Transverse colon (tissue), 4 donors: ENCODE measurements at regions not wholly inside any gene's neighbourhood (a gene's known extent, or its start where the extent isn't known, plus 50 kb on each side); places are given as distances from the start of the nearest gene placed in this dataset.

ENCODE experiments used
- DNase-seq: peaks from one replicate; pipeline ENCODE4 v3.0.0-alpha.2; 2019
- H3K27ac ChIP-seq, 4 donors: fragments of 200-600 bp; sonication (generic); 2 replicates each; pipeline ENCODE4 v1.5.1; 2016 to 2018; ENCODE audit warnings: inconsistent platforms in 4 of 4
- H3K27me3 ChIP-seq: fragments of 200-600 bp; sonication (generic); 2 replicates; pipeline ENCODE4 v1.5.1; 2017; ENCODE audit warnings: inconsistent platforms
- H3K36me3 ChIP-seq, 4 donors: fragments of 200-600 bp; sonication (generic); 2 replicates each; pipeline ENCODE4 v1.5.1; 2017 to 2019; ENCODE audit warnings: inconsistent platforms in 4 of 4
- H3K4me1 ChIP-seq, 4 donors: fragments of 200-600 bp; sonication (generic); 2 replicates each; pipeline ENCODE4 v1.5.1; 2017 to 2020; ENCODE audit warnings: inconsistent platforms in 4 of 4
- H3K4me3 ChIP-seq, 4 donors: fragments of 200-600 bp; sonication (generic); 1 replicate in 1 of 4; 2 replicates in 3 of 4; pipeline versions ENCODE4 v1.5.1 to v1.6.1; 2017 to 2019; ENCODE audit warnings: inconsistent platforms in 4 of 4
- H3K9me3 ChIP-seq, 2 donors: fragments of 200-600 bp; sonication (generic); 2 replicates each; pipeline ENCODE4 v1.5.1; 2017 to 2019; ENCODE audit warnings: inconsistent platforms in 2 of 2
- CTCF ChIP-seq, 5 experiments: fragments of 200-600 bp in 3 of 5; fragments of 450-650 bp in 2 of 5; sonication (generic) in 3 of 5; IDR thresholded peaks; 1 replicate in 2 of 5; 2 replicates in 3 of 5; pipeline ENCODE4 v1.5.1; 2016 to 2017; ENCODE audit warnings: antibody characterized with exemption in 5 of 5, inconsistent platforms in 3 of 5, mild to moderate bottlenecking in 2 of 5, moderate library complexity in 1 of 5
- EP300 ChIP-seq: sonication (generic); formaldehyde crosslinking; IDR thresholded peaks from one replicate; pipeline ENCODE4 v1.6.1; 2017; ENCODE audit warnings: antibody characterized with exemption, low read depth
- POLR2A ChIP-seq: fragments of 450-650 bp; IDR thresholded peaks from one replicate; pipeline ENCODE4 v1.6.1; 2016; ENCODE audit warnings: antibody characterized with exemption, mild to moderate bottlenecking, moderate library complexity
- POLR2AphosphoS5 ChIP-seq, 3 donors: sonication (generic); formaldehyde crosslinking; IDR thresholded peaks; one replicate each; pipeline ENCODE4 v1.6.1; 2016; ENCODE audit warnings: antibody characterized with exemption in 3 of 3
- WGBS, 2 donors: methylation state at CpG; one replicate each; pipeline ENCODE4 v1.1.5; 2018; ENCODE audit warnings: low coverage in 1 of 2; 5-methylcytosine and 5-hydroxymethylcytosine counted together
- in situ Hi-C, 4 donors: fragments of 200-750 bp; cut with MboI; loops; one replicate each; pipeline versions ENCODE4 v1.15.0 to v1.15.1; 2017; ENCODE audit warnings: low sequenced_read_pairs in 3 of 4, low pct_ligation_motif_present in 1 of 4, low pct_unique_long_range_greater_than_20kb in 1 of 4
- intact Hi-C: fragments of 100-400 bp; cut with DNase I; formaldehyde crosslinking; loops from one replicate; pipeline ENCODE4 v1.15.1; 2023; ENCODE audit warnings: low total_unique reads

- TF ChIP-seq EP300 (no peak), POLR2A (no peak), CTCF (IDR thresholded peaks at IDR 0.05) (no peak), POLR2AphosphoS5 (IDR thresholded peaks at IDR 0.05) (no peak)
- Histone ChIP-seq H3K9me3 (no peaks in the 10 kb centered on the region), H3K4me3 (no peak overlapping the region), H3K27me3 (no peaks in the 10 kb centered on the region), H3K27ac (no peak overlapping the region), H3K36me3 (no peaks in the 10 kb centered on the region), H3K4me1 (peaks cover 0 to 7% (median 0%) of the 10 kb centered on the region in 4 donors)
- intact Hi-C loops: no loop called here
- in situ Hi-C loops: no loop called here
- WGBS, 2 donors: 33 to 75% methylated on average over 1 of the region's 1 CpG
- no peak for DNase-seq
Observed at GRCh38 chr1:220974431-220974830, 95.2 kb downstream of the HLX start.

GRCh38 chr1:220976390-220976789 lies 97.1 kb downstream of the HLX start:
- H3K4me3 ChIP-seq: no peak overlapping the region
- H3K4me1 ChIP-seq: no peaks in the 10 kb centered on the region
- no peaks in the 10 kb centered on the region for H3K36me3 ChIP-seq
- WGBS, 2 donors: 35 to 36% methylated on average over 3 of the region's 3 CpGs
- H3K27ac ChIP-seq: no peak overlapping the region
- TF ChIP-seq POLR2A (no peak), EP300 (no peak), POLR2AphosphoS5 (IDR thresholded peaks at IDR 0.05) (no peak), CTCF (IDR thresholded peaks at IDR 0.05) (no peak)
- in situ Hi-C loops: no loop called here
- no peaks in the 10 kb centered on the region for H3K9me3 ChIP-seq
- no peaks in the 10 kb centered on the region for H3K27me3 ChIP-seq
- no peak for DNase-seq
- intact Hi-C loops: no loop called here

- TF ChIP-seq EP300: no peak
- TF ChIP-seq CTCF (IDR thresholded peaks at IDR 0.05): no peak
- TF ChIP-seq POLR2AphosphoS5 (IDR thresholded peaks at IDR 0.05): no peak
- TF ChIP-seq POLR2A: no peak
- in situ Hi-C loops: no loop called here
- WGBS, 2 donors: 65 to 66% methylated on average over 3 of the region's 3 CpGs
Observed at GRCh38 chr1:220979371-220979770, 100.1 kb downstream of the HLX start.

GRCh38 chr1:220982686-220983085 lies 103.4 kb downstream of the HLX start:
- no peak for TF ChIP-seq CTCF (IDR thresholded peaks at IDR 0.05)
- no peak for TF ChIP-seq EP300
- TF ChIP-seq POLR2A: no peak
- no peak for TF ChIP-seq POLR2AphosphoS5 (IDR thresholded peaks at IDR 0.05)
- WGBS, 2 donors: 84 to 90% methylated on average over 9 to 10 of the region's 10 CpGs
- DNase-seq: no peak
- Histone ChIP-seq H3K27ac (no peak overlapping the region), H3K4me3 (no peak overlapping the region), H3K27me3 (no peaks in the 10 kb centered on the region), H3K9me3 (no peaks in the 10 kb centered on the region), H3K36me3 (no peaks in the 10 kb centered on the region), H3K4me1 (no peaks in the 10 kb centered on the region)
- intact Hi-C loops: no loop called here
- in situ Hi-C loops: no loop called here

More at GRCh38 chr1:220979371-220979770, 100.1 kb downstream of the HLX start:
- no peak for DNase-seq
- no peaks in the 10 kb centered on the region for H3K4me1 ChIP-seq
- no peaks in the 10 kb centered on the region for H3K9me3 ChIP-seq
- no peaks in the 10 kb centered on the region for H3K36me3 ChIP-seq
- H3K27ac ChIP-seq: no peak overlapping the region
- H3K4me3 ChIP-seq: no peak overlapping the region
- intact Hi-C loops: no loop called here
- H3K27me3 ChIP-seq: no peaks in the 10 kb centered on the region
